ENCODE measurements at regions not wholly inside any gene's neighbourhood (a gene's known extent, or its start where the extent isn't known, plus 50 kb on each side); places are given as distances from the start of the nearest gene placed in this dataset.

DNA sequence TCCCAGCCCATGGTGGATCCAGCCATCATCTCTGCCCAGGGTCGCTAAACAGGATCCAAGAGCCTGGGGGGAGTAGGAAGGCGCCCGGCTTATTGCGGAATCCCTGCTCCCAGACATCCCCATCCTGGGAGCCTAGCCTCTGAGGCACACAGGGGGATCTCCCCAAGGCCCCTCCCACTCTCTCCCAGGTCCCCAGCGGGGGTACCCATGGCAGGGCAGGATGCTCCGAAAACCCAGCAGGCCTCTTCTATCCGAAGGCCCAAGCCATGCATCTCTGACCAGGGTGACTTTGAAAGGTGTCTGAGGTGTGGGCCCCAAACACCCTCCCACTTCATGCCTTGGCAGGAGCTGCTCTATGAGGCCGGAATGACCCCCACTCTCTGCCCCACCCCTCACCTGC, 81.7 kb upstream of the RUFY1 start:
- TF ChIP-seq RAD21 (IDR thresholded peaks at IDR 0.05; ENCODE audit: low read depth) (no peak), YY1 (IDR thresholded peaks at IDR 0.05; ENCODE audit: low read depth) (no peak), EP300 (IDR thresholded peaks at IDR 0.05; ENCODE audit: borderline replicate concordance) (no peak)
